ENCODE measurements at regions not wholly inside any gene's neighbourhood (a gene's known extent, or its start where the extent isn't known, plus 50 kb on each side); places are given as distances from the start of the nearest gene placed in this dataset.

DNA sequence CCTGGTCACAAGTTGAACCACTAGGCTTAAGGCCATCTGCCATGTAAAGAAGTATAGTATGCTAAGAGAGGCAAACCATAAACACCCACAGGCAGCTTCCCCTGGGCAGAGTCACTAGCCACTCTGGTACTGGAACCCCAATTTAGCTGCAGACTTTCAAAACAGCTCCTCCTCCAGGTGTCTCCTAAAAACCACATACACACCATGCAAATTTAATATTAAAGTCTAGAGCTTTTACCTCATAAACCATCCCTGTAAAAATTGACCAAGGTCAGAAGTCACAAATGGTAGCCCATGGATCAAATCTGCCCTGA lies 99.1 kb upstream of the STT3B start:
- H2BK15ac ChIP-seq (replicated peaks; ENCODE audit: low read depth) = no peak overlapping the region
- no peaks in the 10 kb centered on the region for H3K79me1 ChIP-seq (ENCODE audit: low read length)
- no peak overlapping the region for H3K4me3 ChIP-seq (ENCODE audit: low read length)
- H2AK5ac ChIP-seq (ENCODE audit: low read length) = no peak overlapping the region
- no peaks in the 10 kb centered on the region for H3K36me3 ChIP-seq (ENCODE audit: control insufficient read depth, insufficient read depth, low read length)
- no peak overlapping the region for H2BK5ac ChIP-seq (ENCODE audit: low read length)
- no peak for DNase-seq
- H3K27me3 ChIP-seq (ENCODE audit: insufficient read depth, low read length, poor library complexity) = no peaks in the 10 kb centered on the region
- H3K27ac ChIP-seq (ENCODE audit: low read depth, low read length) = no peak overlapping the region
- no peak overlapping the region for H3K4ac ChIP-seq (ENCODE audit: low read depth, low read length)
- no peak overlapping the region for H3K23ac ChIP-seq (ENCODE audit: low read length)
- H3K4me1 ChIP-seq (ENCODE audit: control insufficient read depth, low read depth, low read length) = no peaks in the 10 kb centered on the region
- no peak overlapping the region for H3K4me2 ChIP-seq (ENCODE audit: low read length)
- H2BK120ac ChIP-seq (ENCODE audit: low read depth, low read length) = no peak overlapping the region
- no peaks in the 10 kb centered on the region for H3K79me2 ChIP-seq (ENCODE audit: control insufficient read depth, insufficient read depth, low read length)
- H3K9ac ChIP-seq (ENCODE audit: low read length) = no peak overlapping the region
- H4K8ac ChIP-seq (ENCODE audit: low read depth, low read length) = no peak overlapping the region
- no peak overlapping the region for H4K5ac ChIP-seq (ENCODE audit: low read length)
- no peak overlapping the region for H3K18ac ChIP-seq (ENCODE audit: low read length)
- H3K56ac ChIP-seq (ENCODE audit: low read length) = no peak overlapping the region

DNA sequence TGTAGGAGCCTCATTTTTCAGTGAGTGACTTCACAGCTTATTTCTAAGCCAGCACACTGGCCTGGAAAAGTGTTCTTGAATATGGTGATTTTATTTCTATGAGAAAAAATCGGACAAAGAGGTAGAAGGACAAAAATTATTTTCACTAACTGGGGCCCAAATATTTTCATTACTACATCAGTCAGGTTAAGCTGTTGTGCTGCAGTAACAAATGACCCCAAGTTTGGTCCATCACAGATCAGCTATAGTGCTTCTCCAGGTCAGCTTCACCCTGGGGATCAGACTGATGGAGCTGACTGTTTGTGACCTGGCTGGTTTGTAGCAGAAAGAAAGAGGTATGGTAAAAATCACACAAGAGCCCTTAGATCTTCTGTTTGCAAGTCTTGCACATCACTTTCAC lies 97.9 kb upstream of the STT3B start:
- WGBS (ENCODE audit: extremely low coverage, insufficient coverage, low lambda C conversion rate) = no CpG with 5 or more reads among the region's 1 CpG
- Histone ChIP-seq H2BK120ac (ENCODE audit: low read depth, low read length) (no peak overlapping the region), H3K18ac (ENCODE audit: low read length) (no peak overlapping the region)

DNA sequence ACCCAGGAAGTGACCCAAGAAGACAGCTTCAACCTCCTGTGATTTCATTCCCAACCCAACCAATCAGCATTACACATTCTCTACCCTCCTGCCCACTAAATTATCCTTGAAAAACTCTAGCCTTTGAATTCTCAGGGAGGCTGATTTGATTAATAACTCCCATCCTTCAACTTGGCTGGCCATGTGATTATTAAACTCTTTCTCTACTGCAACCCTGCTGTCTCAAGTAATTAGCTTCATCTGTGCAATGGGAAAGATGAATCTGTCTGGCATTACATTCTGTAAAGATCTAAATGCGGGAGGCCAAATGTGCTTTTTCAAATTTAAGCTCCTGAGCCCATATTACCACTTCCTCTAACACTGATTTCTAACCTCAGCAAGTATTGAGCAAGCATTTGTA lies 95.9 kb upstream of the STT3B start:
- Histone ChIP-seq H3K23ac (ENCODE audit: low read length) (no peak overlapping the region), H2BK120ac (ENCODE audit: low read depth, low read length) (no peak overlapping the region), H3K27me3 (ENCODE audit: insufficient read depth, low read length, poor library complexity) (no peaks in the 10 kb centered on the region), H3K18ac (ENCODE audit: low read length) (no peak overlapping the region), H3K4ac (ENCODE audit: low read depth, low read length) (no peak overlapping the region), H3K4me2 (ENCODE audit: low read length) (no peak overlapping the region), H3K79me2 (ENCODE audit: control insufficient read depth, insufficient read depth, low read length) (no peaks in the 10 kb centered on the region), H2AK5ac (ENCODE audit: low read length) (no peak overlapping the region), H3K79me1 (ENCODE audit: low read length) (no peaks in the 10 kb centered on the region), H4K8ac (ENCODE audit: low read depth, low read length) (no peak overlapping the region), H2BK15ac (replicated peaks; ENCODE audit: low read depth) (no peak overlapping the region), H2BK5ac (ENCODE audit: low read length) (no peak overlapping the region), H3K27ac (ENCODE audit: low read depth, low read length) (no peak overlapping the region), H3K36me3 (ENCODE audit: control insufficient read depth, insufficient read depth, low read length) (no peaks in the 10 kb centered on the region), H3K9ac (ENCODE audit: low read length) (no peak overlapping the region), H3K56ac (ENCODE audit: low read length) (no peak overlapping the region), H3K4me3 (ENCODE audit: low read length) (no peak overlapping the region), H4K5ac (ENCODE audit: low read length) (no peak overlapping the region), H3K4me1 (ENCODE audit: control insufficient read depth, low read depth, low read length) (no peaks in the 10 kb centered on the region)
- no CpG with 5 or more reads among the region's 1 CpG for WGBS (ENCODE audit: extremely low coverage, insufficient coverage, low lambda C conversion rate)
- DNase-seq = no peak

More for the DNA sequence above, 97.9 kb upstream of the STT3B start:
- Histone ChIP-seq H2BK15ac (replicated peaks; ENCODE audit: low read depth) (no peak overlapping the region), H3K56ac (ENCODE audit: low read length) (no peak overlapping the region), H3K4me3 (ENCODE audit: low read length) (no peak overlapping the region), H3K9ac (ENCODE audit: low read length) (no peak overlapping the region), H3K4ac (ENCODE audit: low read depth, low read length) (no peak overlapping the region), H3K4me2 (ENCODE audit: low read length) (no peak overlapping the region), H3K27me3 (ENCODE audit: insufficient read depth, low read length, poor library complexity) (no peaks in the 10 kb centered on the region), H3K27ac (ENCODE audit: low read depth, low read length) (no peak overlapping the region), H3K79me2 (ENCODE audit: control insufficient read depth, insufficient read depth, low read length) (no peaks in the 10 kb centered on the region), H2AK5ac (ENCODE audit: low read length) (no peak overlapping the region), H3K36me3 (ENCODE audit: control insufficient read depth, insufficient read depth, low read length) (no peaks in the 10 kb centered on the region), H3K4me1 (ENCODE audit: control insufficient read depth, low read depth, low read length) (no peaks in the 10 kb centered on the region), H4K8ac (ENCODE audit: low read depth, low read length) (no peak overlapping the region), H4K5ac (ENCODE audit: low read length) (no peak overlapping the region), H3K23ac (ENCODE audit: low read length) (no peak overlapping the region), H2BK5ac (ENCODE audit: low read length) (no peak overlapping the region), H3K79me1 (ENCODE audit: low read length) (no peaks in the 10 kb centered on the region)
- DNase-seq = no peak

DNA sequence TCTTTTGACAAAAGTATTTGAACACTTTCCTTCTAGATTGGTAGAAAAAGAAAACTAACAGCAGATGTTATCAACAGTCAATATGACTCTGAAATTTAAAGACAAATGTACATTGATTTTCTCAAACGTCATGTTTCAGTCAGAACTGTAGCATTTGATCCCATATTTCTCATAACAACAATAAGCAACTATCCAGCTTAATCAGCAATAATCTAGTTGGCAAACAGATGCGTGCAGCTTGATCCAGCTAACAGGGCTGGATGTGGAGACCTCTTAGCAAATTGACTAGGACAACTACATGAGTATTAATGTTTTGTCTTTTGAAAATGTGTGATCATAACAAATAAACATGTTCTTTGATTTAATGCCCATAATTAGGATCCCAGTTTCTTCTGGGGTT lies 94.0 kb upstream of the STT3B start:
- peaks cover 3% of the 10 kb centered on the region for H3K4me1 ChIP-seq (ENCODE audit: control insufficient read depth, low read depth, low read length)
- H2AK5ac ChIP-seq (ENCODE audit: low read length) = no peak overlapping the region
- H3K79me1 ChIP-seq (ENCODE audit: low read length) = no peaks in the 10 kb centered on the region
- no peak overlapping the region for H2BK120ac ChIP-seq (ENCODE audit: low read depth, low read length)
- H4K8ac ChIP-seq (ENCODE audit: low read depth, low read length) = no peak overlapping the region
- H3K18ac ChIP-seq (ENCODE audit: low read length) = no peak overlapping the region
- H3K27me3 ChIP-seq (ENCODE audit: insufficient read depth, low read length, poor library complexity) = no peaks in the 10 kb centered on the region
- H3K4ac ChIP-seq (ENCODE audit: low read depth, low read length) = no peak overlapping the region
- H3K4me2 ChIP-seq (ENCODE audit: low read length) = no peak overlapping the region
- no peak overlapping the region for H3K9ac ChIP-seq (ENCODE audit: low read length)
- no peak overlapping the region for H3K23ac ChIP-seq (ENCODE audit: low read length)
- no peak overlapping the region for H3K4me3 ChIP-seq (ENCODE audit: low read length)
- no peaks in the 10 kb centered on the region for H3K79me2 ChIP-seq (ENCODE audit: control insufficient read depth, insufficient read depth, low read length)
- H4K5ac ChIP-seq (ENCODE audit: low read length) = no peak overlapping the region
- no peak overlapping the region for H2BK5ac ChIP-seq (ENCODE audit: low read length)
- H2BK15ac ChIP-seq (replicated peaks; ENCODE audit: low read depth) = no peak overlapping the region
- no peak overlapping the region for H3K27ac ChIP-seq (ENCODE audit: low read depth, low read length)
- no peaks in the 10 kb centered on the region for H3K36me3 ChIP-seq (ENCODE audit: control insufficient read depth, insufficient read depth, low read length)
- no CpG with 5 or more reads among the region's 2 CpGs for WGBS (ENCODE audit: extremely low coverage, insufficient coverage, low lambda C conversion rate)
- DNase-seq = no peak
- H3K56ac ChIP-seq (ENCODE audit: low read length) = no peak overlapping the region

DNA sequence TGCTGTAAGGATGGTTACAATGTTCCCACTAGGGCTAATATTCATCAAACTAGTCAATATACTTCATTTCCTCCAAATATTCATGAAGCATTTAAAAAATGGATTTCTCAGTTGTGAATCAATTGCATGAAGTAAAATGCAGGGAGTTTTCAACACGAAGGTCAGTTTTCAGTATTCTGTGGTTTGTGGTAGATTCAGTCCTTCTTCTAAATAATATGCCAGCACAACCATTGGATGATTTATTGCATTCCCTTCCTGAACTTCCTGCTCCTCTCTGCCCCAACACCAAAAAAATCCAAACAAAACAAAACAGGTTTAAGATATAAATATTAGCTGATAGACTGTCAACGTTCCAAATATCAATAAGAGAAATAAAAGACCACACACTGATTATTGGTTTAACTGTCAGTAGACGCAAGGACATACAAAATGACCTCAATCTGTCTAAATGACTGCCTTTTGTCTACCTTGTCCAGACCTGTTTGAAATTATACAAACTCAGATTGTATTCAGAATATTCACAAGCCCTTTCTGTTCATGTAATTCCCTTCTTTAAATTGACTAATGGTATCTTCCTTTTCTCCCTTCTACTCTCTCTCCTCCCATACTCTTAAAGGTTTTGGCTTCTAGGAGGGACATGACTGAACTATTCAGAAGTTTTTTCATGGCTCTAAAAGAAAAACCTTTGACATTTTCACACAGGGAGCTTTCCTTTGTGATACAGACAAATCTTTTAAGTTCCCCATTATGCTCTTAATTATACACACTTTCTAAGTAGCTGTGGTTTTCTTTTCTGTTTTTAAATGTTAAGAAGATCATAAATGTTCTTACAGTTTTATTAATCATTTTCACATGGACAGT lies 92.6 kb upstream of the STT3B start:
- no peak overlapping the region for H3K18ac ChIP-seq (ENCODE audit: low read length)
- no peak overlapping the region for H3K9ac ChIP-seq (ENCODE audit: low read length)
- H3K4ac ChIP-seq (ENCODE audit: low read depth, low read length) = no peak overlapping the region
- no CpG with 5 or more reads among the region's 3 CpGs for WGBS (ENCODE audit: extremely low coverage, insufficient coverage, low lambda C conversion rate)
- H2BK120ac ChIP-seq (ENCODE audit: low read depth, low read length) = no peak overlapping the region
- H3K4me2 ChIP-seq (ENCODE audit: low read length) = no peak overlapping the region
- no peak overlapping the region for H3K27ac ChIP-seq (ENCODE audit: low read depth, low read length)
- no peaks in the 10 kb centered on the region for H3K79me1 ChIP-seq (ENCODE audit: low read length)
- no peak overlapping the region for H3K56ac ChIP-seq (ENCODE audit: low read length)
- H3K23ac ChIP-seq (ENCODE audit: low read length) = no peak overlapping the region
- no peak overlapping the region for H2BK5ac ChIP-seq (ENCODE audit: low read length)
- no peaks in the 10 kb centered on the region for H3K36me3 ChIP-seq (ENCODE audit: control insufficient read depth, insufficient read depth, low read length)
- peaks cover 3% of the 10 kb centered on the region for H3K4me1 ChIP-seq (ENCODE audit: control insufficient read depth, low read depth, low read length)
- H3K4me3 ChIP-seq (ENCODE audit: low read length) = no peak overlapping the region
- H3K79me2 ChIP-seq (ENCODE audit: control insufficient read depth, insufficient read depth, low read length) = no peaks in the 10 kb centered on the region
- H4K8ac ChIP-seq (ENCODE audit: low read depth, low read length) = no peak overlapping the region
- DNase-seq = no peak
- no peak overlapping the region for H2BK15ac ChIP-seq (replicated peaks; ENCODE audit: low read depth)
- no peak overlapping the region for H4K5ac ChIP-seq (ENCODE audit: low read length)
- no peak overlapping the region for H2AK5ac ChIP-seq (ENCODE audit: low read length)
- H3K27me3 ChIP-seq (ENCODE audit: insufficient read depth, low read length, poor library complexity) = no peaks in the 10 kb centered on the region

DNA sequence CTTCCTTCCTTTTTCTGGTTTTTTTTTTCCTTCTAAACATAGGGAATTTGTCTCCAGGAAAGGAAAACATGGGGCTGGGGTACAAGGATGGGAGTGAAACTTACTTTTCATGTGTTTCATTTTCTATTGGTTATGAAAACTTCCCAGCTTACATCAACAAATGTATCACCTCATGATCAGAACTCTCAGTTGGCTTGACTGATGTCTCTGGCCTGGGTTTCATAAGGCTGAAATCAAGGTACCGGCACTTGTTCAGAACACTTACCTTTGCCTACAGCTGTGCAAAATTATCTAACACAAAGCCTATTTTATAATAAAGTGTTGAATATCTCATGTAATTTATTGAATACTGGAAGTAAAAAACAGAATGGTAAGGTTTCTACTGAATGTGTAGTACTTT lies 91.8 kb upstream of the STT3B start:
- Histone ChIP-seq H2BK15ac (replicated peaks; ENCODE audit: low read depth) (no peak overlapping the region), H4K8ac (ENCODE audit: low read depth, low read length) (no peak overlapping the region), H4K5ac (ENCODE audit: low read length) (no peak overlapping the region), H3K79me2 (ENCODE audit: control insufficient read depth, insufficient read depth, low read length) (no peaks in the 10 kb centered on the region), H3K18ac (ENCODE audit: low read length) (no peak overlapping the region), H3K9ac (ENCODE audit: low read length) (no peak overlapping the region), H3K4me3 (ENCODE audit: low read length) (no peak overlapping the region), H3K36me3 (ENCODE audit: control insufficient read depth, insufficient read depth, low read length) (no peaks in the 10 kb centered on the region), H3K27me3 (ENCODE audit: insufficient read depth, low read length, poor library complexity) (no peaks in the 10 kb centered on the region), H2BK5ac (ENCODE audit: low read length) (no peak overlapping the region), H3K4me2 (ENCODE audit: low read length) (no peak overlapping the region), H3K56ac (ENCODE audit: low read length) (no peak overlapping the region), H2BK120ac (ENCODE audit: low read depth, low read length) (no peak overlapping the region), H2AK5ac (ENCODE audit: low read length) (no peak overlapping the region), H3K27ac (ENCODE audit: low read depth, low read length) (no peak overlapping the region), H3K79me1 (ENCODE audit: low read length) (no peaks in the 10 kb centered on the region), H3K4me1 (ENCODE audit: control insufficient read depth, low read depth, low read length) (peaks cover 3% of the 10 kb centered on the region), H3K4ac (ENCODE audit: low read depth, low read length) (no peak overlapping the region), H3K23ac (ENCODE audit: low read length) (no peak overlapping the region)
- no CpG with 5 or more reads among the region's 1 CpG for WGBS (ENCODE audit: extremely low coverage, insufficient coverage, low lambda C conversion rate)
- no peak for DNase-seq
